PC-9 (cell line): ENCODE measurements at regions not wholly inside any gene's neighbourhood (a gene's known extent, or its start where the extent isn't known, plus 50 kb on each side); places are given as distances from the start of the nearest gene placed in this dataset.

ENCODE experiments used
- BruUV-seq: library from RNA; stranded (reverse); fragments of 400-500 nt; replicated peaks from 2 replicates; lab custom pipeline; 2021; lab: Mats Ljungman, UMichigan
- CTCF ChIA-PET: fragments of 300-600 bp; sonication (Branson Sonifier 250); formaldehyde crosslinking; loops from one replicate; lab custom pipeline; 2022; ENCODE audit warnings: antibody characterized with exemption; lab: Charles Lee
- POLR2A ChIA-PET: fragments of 300-600 bp; sonication (Branson Sonifier 250); formaldehyde crosslinking; loops from one replicate; lab custom pipeline; 2022; ENCODE audit warnings: antibody characterized with exemption; ENCODE audit not compliant: unreplicated experiment; lab: Charles Lee
- DNase-seq, 2 experiments: peaks; one replicate each; pipeline versions ENCODE4 v3.0.0 to v3.0.0-alpha.2; 2015 to 2022; ENCODE audit warnings: mixed read lengths in 1 of 2
- H2AFZ ChIP-seq: fragments of 200-600 bp; sonication (generic); 2 replicates; pipeline ENCODE4 v1.8.1; 2017; ENCODE audit warnings: antibody characterized with exemption
- H3F3A ChIP-seq: fragments of 200-600 bp; sonication (generic); 2 replicates; pipeline ENCODE4 v1.8.1; 2017; ENCODE audit warnings: antibody characterized with exemption, mild to moderate bottlenecking, low read depth; ENCODE audit not compliant: insufficient read depth
- H3K27ac ChIP-seq: fragments of 200-600 bp; sonication (generic); 2 replicates; pipeline ENCODE4 v1.6.1; 2016; ENCODE audit warnings: mixed run types
- H3K27me3 ChIP-seq: fragments of 200-600 bp; sonication (generic); 2 replicates; pipeline ENCODE4 v1.6.1; 2016; ENCODE audit warnings: low read depth, mixed run types; ENCODE audit not compliant: insufficient read depth
- H3K36me3 ChIP-seq: fragments of 200-600 bp; sonication (generic); 2 replicates; pipeline ENCODE4 v1.6.1; 2016; ENCODE audit warnings: low read depth, mixed run types
- H3K4me1 ChIP-seq: fragments of 200-600 bp; sonication (generic); replicated peaks from 2 replicates; pipeline ENCODE4 v1.6.1; 2016; ENCODE audit warnings: mixed run types; ENCODE audit not compliant: insufficient read depth
- H3K4me2 ChIP-seq: fragments of 200-600 bp; sonication (generic); 2 replicates; pipeline ENCODE4 v1.6.1; 2017; ENCODE audit warnings: mixed run types
- H3K4me3 ChIP-seq: fragments of 200-600 bp; sonication (generic); 2 replicates; pipeline ENCODE4 v1.6.1; 2016; ENCODE audit warnings: mixed run types
- H3K79me2 ChIP-seq: fragments of 200-600 bp; sonication (generic); 2 replicates; pipeline ENCODE4 v1.6.1; 2017; ENCODE audit warnings: low read depth, mixed run types
- H3K9me2 ChIP-seq: fragments of 200-600 bp; sonication (generic); 2 replicates; pipeline ENCODE4 v1.8.1; 2017; ENCODE audit warnings: mild to moderate bottlenecking; ENCODE audit not compliant: insufficient read depth
- H3K9me3 ChIP-seq: fragments of 200-600 bp; sonication (generic); 2 replicates; pipeline ENCODE4 v1.8.1; 2016; ENCODE audit warnings: low read depth; ENCODE audit not compliant: insufficient read depth
- H4K20me1 ChIP-seq: fragments of 200-600 bp; sonication (generic); 2 replicates; pipeline ENCODE4 v1.8.1; 2017; ENCODE audit not compliant: insufficient read depth
- CTCF ChIP-seq: fragments of 200-600 bp; sonication (generic); conservative IDR thresholded peaks from 2 replicates; pipeline ENCODE4 v1.6.1; 2017; ENCODE audit warnings: mixed run types, antibody characterized with exemption, mild to moderate bottlenecking, moderate library complexity
- EZH2 ChIP-seq: fragments of 200-600 bp; sonication (generic); IDR thresholded peaks from 2 replicates; pipeline ENCODE4 v1.8.0; 2017; ENCODE audit warnings: antibody characterized with exemption, low read depth
- intact Hi-C: fragments of 100-400 bp; cut with micrococcal nuclease; formaldehyde crosslinking; loops from one replicate; pipeline ENCODE4 v1.10.0; 2022; ENCODE audit not compliant: unreplicated experiment

GRCh38 chr13:44197791-44198770 lies 175.5 kb upstream of the SERP2 start:
- intact Hi-C loops, result loop anchor here (5.0 kb wide), 1 partner anchor 56 kb away; no protein-coding TSS in a partner anchor
- Histone ChIP-seq H3K9me3 (no peaks in the 10 kb centered on the region), H3F3A (peaks cover 24% of the 10 kb centered on the region), H3K4me3 (no peak overlapping the region), H3K36me3 (no peaks in the 10 kb centered on the region), H4K20me1 (no peaks in the 10 kb centered on the region), H3K9me2 (no peaks in the 10 kb centered on the region), H2AFZ (no peak overlapping the region), H3K27me3 (no peaks in the 10 kb centered on the region), H3K27ac (peak overlapping the region; percentile 58), H3K79me2 (no peaks in the 10 kb centered on the region), H3K4me2 (peak overlapping the region; percentile 30), H3K4me1 (peaks cover 30% of the 10 kb centered on the region)
- ChIA-PET CTCF (no interaction called here), POLR2A (interaction anchor here (0.6 kb wide), 1 partner anchor 55 kb away, joined by 5 read pairs; no protein-coding TSS in a partner anchor)
- TF ChIP-seq EZH2, result no peak
- no peak for TF ChIP-seq CTCF
- BruUV-seq, result no TSS peak
- DNase-seq, result peak in 1 of 2 experiments; percentile 68

DNA sequence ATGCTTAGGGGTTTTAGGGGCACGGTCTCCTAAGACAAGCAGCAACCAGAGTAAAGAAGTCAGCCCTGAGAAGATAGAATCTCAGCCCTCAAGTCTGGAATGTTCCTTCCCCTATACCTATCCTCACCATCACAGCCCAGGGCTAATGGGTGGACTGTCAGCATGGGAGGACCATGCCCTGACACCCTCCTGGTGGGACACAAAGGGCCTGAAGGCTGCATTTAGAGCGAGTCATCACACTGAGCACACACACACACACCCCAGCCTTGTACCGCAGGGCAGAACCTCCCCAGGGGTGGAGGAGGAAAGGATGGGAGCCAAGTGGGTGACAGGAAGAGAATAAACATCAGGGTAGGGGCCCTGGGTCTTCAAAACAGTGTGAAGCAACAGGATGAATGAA lies 174.8 kb upstream of the SERP2 start:
- Histone ChIP-seq H3K36me3 (no peaks in the 10 kb centered on the region), H3K79me2 (no peaks in the 10 kb centered on the region), H3K4me3 (no peak overlapping the region), H3K4me2 (peak overlapping the region; percentile 30), H3K27ac (peak overlapping the region; percentile 58), H3F3A (peaks cover 24% of the 10 kb centered on the region), H4K20me1 (no peaks in the 10 kb centered on the region), H3K9me3 (no peaks in the 10 kb centered on the region), H2AFZ (no peak overlapping the region), H3K27me3 (no peaks in the 10 kb centered on the region), H3K4me1 (peaks cover 30% of the 10 kb centered on the region), H3K9me2 (no peaks in the 10 kb centered on the region)
- no peak for TF ChIP-seq EZH2
- TF ChIP-seq CTCF, result no peak
- BruUV-seq, result no TSS peak
- intact Hi-C loops, result loop anchor here (5.0 kb wide), 1 partner anchor 57 kb away; no protein-coding TSS in a partner anchor
- CTCF ChIA-PET, result no interaction called here
- POLR2A ChIA-PET, result interaction anchor here (0.6 kb wide), 1 partner anchor 56 kb away, joined by 5 read pairs; no protein-coding TSS in a partner anchor
- peak; percentile 44 to 66 for DNase-seq

- H4K20me1 ChIP-seq, result no peaks in the 10 kb centered on the region
- H3K27me3 ChIP-seq, result no peaks in the 10 kb centered on the region
- no TSS peak for BruUV-seq
- H3K9me2 ChIP-seq, result no peaks in the 10 kb centered on the region
- no peaks in the 10 kb centered on the region for H3K79me2 ChIP-seq
- H3K36me3 ChIP-seq, result no peaks in the 10 kb centered on the region
- H3F3A ChIP-seq, result peaks cover 24% of the 10 kb centered on the region
- H3K27ac ChIP-seq, result peak overlapping the region; percentile 29; the same call in 1 of the 2 replicates
- no peak overlapping the region for H3K4me3 ChIP-seq
- CTCF ChIA-PET, result no interaction called here
- H2AFZ ChIP-seq, result no peak overlapping the region
- intact Hi-C loops, result loop anchor here (5.0 kb wide), 1 partner anchor 57 kb away; no protein-coding TSS in a partner anchor
- POLR2A ChIA-PET, result no interaction called here
- no peaks in the 10 kb centered on the region for H3K9me3 ChIP-seq
- peaks cover 30% of the 10 kb centered on the region for H3K4me1 ChIP-seq
- peak overlapping the region; percentile 13 for H3K4me2 ChIP-seq
- no peak for TF ChIP-seq CTCF
- DNase-seq, result peak in 1 of 2 experiments; percentile 48
Observed at GRCh38 chr13:44199627-44200207, 173.9 kb upstream of the SERP2 start.
